ENCODE measurements at regions not wholly inside any gene's neighbourhood (a gene's known extent, or its start where the extent isn't known, plus 50 kb on each side); places are given as distances from the start of the nearest gene placed in this dataset.

GRCh38 chr21:45348591-45349327 is 56.2 kb upstream of the COL18A1 start:
- H3K9me3 ChIP-seq (ENCODE audit: control insufficient read depth in 1 of 2, insufficient read depth in 1 of 2, low read depth in 1 of 2, low read length in 2 of 2) = no peaks in the 10 kb centered on the region
- H3K36me3 ChIP-seq (ENCODE audit: control insufficient read depth in 1 of 2, insufficient read depth in 2 of 2, low read length in 2 of 2) = no peaks in the 10 kb centered on the region
- no peaks in the 10 kb centered on the region for H3K27me3 ChIP-seq (ENCODE audit: insufficient read depth, low read length)
- no peak for DNase-seq (ENCODE audit: low read depth, low spot score)
- no peak for TF ChIP-seq CTCF (IDR thresholded peaks at IDR 0.05 in 2 of 3, conservative IDR thresholded peaks at IDR 0.05 in 1 of 3; ENCODE audit: borderline replicate concordance in 1 of 3, insufficient read depth in 1 of 3, low read depth in 2 of 3, low read length in 2 of 3)
- TF ChIP-seq REST (IDR thresholded peaks at IDR 0.05; ENCODE audit: low read depth) = no peak
- TF ChIP-seq ZNF274 (IDR thresholded peaks at IDR 0.05; ENCODE audit: low read depth, low read length) = no peak
- TF ChIP-seq CEBPB (IDR thresholded peaks at IDR 0.05; ENCODE audit: low read depth) = no peak
- no peak for TF ChIP-seq SP1 (IDR thresholded peaks at IDR 0.05; ENCODE audit: low read depth)
- no peak for TF ChIP-seq POLR2A (IDR thresholded peaks at IDR 0.05; ENCODE audit: borderline replicate concordance, extremely low read depth, insufficient read depth, insufficient read length)
- no peak for TF ChIP-seq ZBTB33 (IDR thresholded peaks at IDR 0.05; ENCODE audit: extremely low read depth, insufficient replicate concordance, low read length)
- no peak for TF ChIP-seq EZH2 (IDR thresholded peaks at IDR 0.05)
- TF ChIP-seq JUND (IDR thresholded peaks at IDR 0.05) = no peak
- no peak for TF ChIP-seq TCF7L2 (IDR thresholded peaks at IDR 0.05; ENCODE audit: borderline replicate concordance, extremely low read depth, insufficient read depth, insufficient read length)
- TF ChIP-seq ELF1 (IDR thresholded peaks at IDR 0.05; ENCODE audit: borderline replicate concordance, low read depth) = no peak
- TF ChIP-seq MAX (IDR thresholded peaks at IDR 0.05) = no peak
- TF ChIP-seq EGR1 (IDR thresholded peaks at IDR 0.05; ENCODE audit: low read depth) = no peak
- ChIA-PET CTCF (no interaction called here), POLR2A (no interaction called here), RAD21 (ENCODE audit: low non-redundant PET in 1 of 2, low total read pairs in 2 of 2, uncharacterized antibody in 2 of 2, unreplicated experiment in 2 of 2) (no interaction called here)
- H3K79me2 ChIP-seq (ENCODE audit: insufficient read depth, low read length) = no peaks in the 10 kb centered on the region
- H3K4me2 ChIP-seq (ENCODE audit: low read length) = no peak overlapping the region
- no peaks in the 10 kb centered on the region for H4K20me1 ChIP-seq (ENCODE audit: insufficient read depth)
- no TSS peak for BruUV-seq (replicated peaks)
- intact Hi-C loops (cut with micrococcal nuclease) = no loop called here
- ATAC-seq = no peak
- H3K4me3 ChIP-seq (replicated peaks in 1 of 2; ENCODE audit: low read depth in 1 of 2, low read length in 2 of 2) = no peak overlapping the region
- no peak overlapping the region for H3K27ac ChIP-seq (ENCODE audit: low read depth, low read length)
- no peaks in the 10 kb centered on the region for H3K9me2 ChIP-seq (ENCODE audit: insufficient read depth)
- no peak overlapping the region for H3K9ac ChIP-seq (ENCODE audit: low read length)
- H3K4me1 ChIP-seq (ENCODE audit: control insufficient read depth in 1 of 2, insufficient read depth in 2 of 2, low read length in 2 of 2) = no peaks in the 10 kb centered on the region
- H2AFZ ChIP-seq (ENCODE audit: low read depth, low read length, poor library complexity, severe bottlenecking) = no peak overlapping the region
